Gastroesophageal sphincter (tissue), 3 donors: ENCODE measurements at regions not wholly inside any gene's neighbourhood (a gene's known extent, or its start where the extent isn't known, plus 50 kb on each side); places are given as distances from the start of the nearest gene placed in this dataset.

ENCODE experiments used
- EP300 ChIP-seq: sonication (generic); formaldehyde crosslinking; IDR thresholded peaks from one replicate; pipeline ENCODE4 v1.6.1; 2017; ENCODE audit warnings: antibody characterized with exemption, mild to moderate bottlenecking
- POLR2A ChIP-seq, 2 donors: fragments of 450-650 bp; IDR thresholded peaks; one replicate each; pipeline ENCODE4 v1.6.1; 2017; ENCODE audit warnings: antibody characterized with exemption in 2 of 2, mild to moderate bottlenecking in 2 of 2, moderate library complexity in 1 of 2
- TF ChIP-seq, protein P1 (sequence below), 4 experiments: fragments of 200-600 bp in 2 of 4; fragments of 450-650 bp in 2 of 4; sonication (generic) in 1 of 4; IDR thresholded peaks; one replicate each; pipeline ENCODE4 v1.5.1; 2017 to 2019; ENCODE audit warnings: antibody characterized with exemption in 4 of 4, mild to moderate bottlenecking in 2 of 4, moderate library complexity in 2 of 4

DNA sequence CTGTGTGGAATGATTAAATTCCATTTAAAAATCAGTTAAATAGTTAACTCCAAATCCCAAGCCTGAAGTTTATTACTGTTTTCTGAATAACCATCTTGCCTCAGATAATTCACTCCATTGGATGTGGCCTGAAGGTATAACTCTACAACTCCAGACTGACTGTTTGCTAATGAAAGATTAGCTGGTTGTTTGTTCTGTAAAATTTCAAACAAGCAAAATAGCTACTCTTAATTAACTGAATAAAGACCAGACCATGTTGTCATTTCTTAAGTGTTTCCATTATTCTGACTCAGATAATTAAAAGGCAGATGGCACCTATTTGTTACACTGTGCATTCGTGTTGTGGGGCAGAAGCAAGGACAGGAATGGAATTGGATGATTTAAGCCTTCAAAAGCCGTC lies 78.5 kb upstream of the DDIT4L start:
- no peak for TF ChIP-seq EP300
- TF ChIP-seq, protein P1, sequence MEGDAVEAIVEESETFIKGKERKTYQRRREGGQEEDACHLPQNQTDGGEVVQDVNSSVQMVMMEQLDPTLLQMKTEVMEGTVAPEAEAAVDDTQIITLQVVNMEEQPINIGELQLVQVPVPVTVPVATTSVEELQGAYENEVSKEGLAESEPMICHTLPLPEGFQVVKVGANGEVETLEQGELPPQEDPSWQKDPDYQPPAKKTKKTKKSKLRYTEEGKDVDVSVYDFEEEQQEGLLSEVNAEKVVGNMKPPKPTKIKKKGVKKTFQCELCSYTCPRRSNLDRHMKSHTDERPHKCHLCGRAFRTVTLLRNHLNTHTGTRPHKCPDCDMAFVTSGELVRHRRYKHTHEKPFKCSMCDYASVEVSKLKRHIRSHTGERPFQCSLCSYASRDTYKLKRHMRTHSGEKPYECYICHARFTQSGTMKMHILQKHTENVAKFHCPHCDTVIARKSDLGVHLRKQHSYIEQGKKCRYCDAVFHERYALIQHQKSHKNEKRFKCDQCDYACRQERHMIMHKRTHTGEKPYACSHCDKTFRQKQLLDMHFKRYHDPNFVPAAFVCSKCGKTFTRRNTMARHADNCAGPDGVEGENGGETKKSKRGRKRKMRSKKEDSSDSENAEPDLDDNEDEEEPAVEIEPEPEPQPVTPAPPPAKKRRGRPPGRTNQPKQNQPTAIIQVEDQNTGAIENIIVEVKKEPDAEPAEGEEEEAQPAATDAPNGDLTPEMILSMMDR (IDR thresholded peaks at IDR 0.05), result no peak
- TF ChIP-seq POLR2A (IDR thresholded peaks at IDR 0.05), result no peak
